SJSA1 (cell line): ENCODE measurements at regions not wholly inside any gene's neighbourhood (a gene's known extent, or its start where the extent isn't known, plus 50 kb on each side); places are given as distances from the start of the nearest gene placed in this dataset.
A peak's percentile ranks its signal among the peaks of the same experiment; 100 is the strongest.

ENCODE experiments used
- DNase-seq, 2 experiments: peaks; one replicate each; pipeline ENCODE4 v3.0.0-alpha.2; 2015 to 2020; ENCODE audit warnings: low spot score in 2 of 2, low read depth in 1 of 2
- H3K27ac ChIP-seq: fragments of 250-450 bp; sonication (Bioruptor Pico); 2 replicates; pipeline ENCODE4 v1.5.1; 2020; ENCODE audit warnings: mild to moderate bottlenecking, moderate library complexity
- H3K27me3 ChIP-seq: fragments of 250-450 bp; sonication (Bioruptor Pico); replicated peaks from 2 replicates; pipeline ENCODE4 v1.5.1; 2020; ENCODE audit warnings: mild to moderate bottlenecking, moderate library complexity
- H3K36me3 ChIP-seq: fragments of 250-450 bp; sonication (Bioruptor Pico); 2 replicates; pipeline ENCODE4 v1.5.1; 2020; ENCODE audit warnings: mild to moderate bottlenecking
- H3K4me1 ChIP-seq: fragments of 250-450 bp; sonication (Bioruptor Pico); replicated peaks from 2 replicates; pipeline ENCODE4 v1.6.1; 2021; ENCODE audit warnings: mild to moderate bottlenecking
- H3K4me3 ChIP-seq: fragments of 250-450 bp; sonication (Bioruptor Pico); 2 replicates; pipeline ENCODE4 v1.5.1; 2020; ENCODE audit warnings: mild to moderate bottlenecking
- H3K9me3 ChIP-seq: fragments of 250-450 bp; sonication (Bioruptor Pico); replicated peaks from 2 replicates; pipeline ENCODE4 v1.5.1; 2020; ENCODE audit warnings: mild to moderate bottlenecking

DNA sequence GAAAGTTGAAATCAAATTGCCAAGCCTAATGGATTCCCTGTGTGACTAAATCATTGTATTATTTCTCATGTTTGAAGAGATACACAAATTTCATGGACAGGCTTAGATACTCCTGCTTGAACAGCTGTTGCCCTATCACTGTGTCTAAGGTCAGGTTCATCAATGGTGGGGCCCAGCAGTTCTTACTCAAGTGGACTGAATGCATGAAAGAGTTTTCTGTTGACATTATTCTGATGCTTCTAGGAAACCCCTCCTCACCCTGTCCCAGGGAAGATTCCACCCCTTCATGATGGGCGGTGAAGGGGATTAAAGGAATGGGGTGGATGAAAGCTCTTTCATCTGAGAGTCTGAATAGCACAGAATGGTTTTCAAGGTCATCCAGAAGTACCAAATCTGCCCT, 148.8 kb downstream of the INO80D start:
- H3K36me3 ChIP-seq, result no peaks in the 10 kb centered on the region
- no peaks in the 10 kb centered on the region for H3K4me1 ChIP-seq
- no peak overlapping the region for H3K27ac ChIP-seq
- DNase-seq, result no peak
- no peak overlapping the region for H3K4me3 ChIP-seq
- no peaks in the 10 kb centered on the region for H3K9me3 ChIP-seq
- no peaks in the 10 kb centered on the region for H3K27me3 ChIP-seq

DNA sequence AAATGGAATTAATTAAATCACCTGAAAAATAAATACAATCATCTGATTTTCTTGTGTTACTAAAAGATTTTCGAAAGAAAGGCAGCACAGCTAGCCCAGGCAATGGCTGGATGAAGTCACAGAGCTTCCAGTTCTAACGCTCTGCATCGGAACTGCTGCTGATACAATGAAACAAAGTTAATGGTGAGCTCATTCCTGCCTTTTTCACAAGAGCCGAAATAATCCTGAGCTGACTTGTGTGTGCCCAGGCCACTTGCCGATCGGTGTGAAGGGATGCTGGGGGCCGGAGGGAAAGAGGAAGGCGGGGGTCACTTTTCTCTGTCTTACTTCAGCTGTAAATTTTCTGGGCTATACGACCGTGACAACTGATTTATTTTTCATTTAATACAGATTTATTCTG, 149.5 kb downstream of the INO80D start:
- Histone ChIP-seq H3K27me3 (no peaks in the 10 kb centered on the region), H3K4me3 (no peak overlapping the region), H3K4me1 (no peaks in the 10 kb centered on the region), H3K27ac (no peak overlapping the region), H3K9me3 (no peaks in the 10 kb centered on the region), H3K36me3 (no peaks in the 10 kb centered on the region)
- DNase-seq, result no peak

DNA sequence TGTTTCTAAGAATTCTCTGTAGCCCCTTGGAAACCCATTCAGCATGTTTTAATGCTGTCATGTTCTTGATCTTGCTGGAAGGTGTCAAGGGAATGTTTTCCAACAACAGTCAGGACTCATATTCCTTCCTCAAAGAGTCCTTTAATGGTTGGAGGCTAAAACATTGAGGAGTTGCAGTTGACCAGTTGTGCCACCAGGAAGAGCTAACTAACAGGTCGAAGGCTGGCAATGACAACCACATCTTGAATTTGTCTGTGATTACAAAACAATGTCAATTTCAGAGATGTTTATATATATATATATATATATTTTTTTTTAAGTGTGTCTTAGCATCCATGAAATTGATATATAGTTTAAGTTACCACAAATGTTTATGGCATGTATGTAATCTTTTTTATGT, 151.5 kb downstream of the INO80D start:
- Histone ChIP-seq H3K36me3 (no peaks in the 10 kb centered on the region), H3K27me3 (no peaks in the 10 kb centered on the region), H3K4me3 (no peak overlapping the region), H3K27ac (no peak overlapping the region), H3K4me1 (no peaks in the 10 kb centered on the region), H3K9me3 (no peaks in the 10 kb centered on the region)
- DNase-seq, result no peak

DNA sequence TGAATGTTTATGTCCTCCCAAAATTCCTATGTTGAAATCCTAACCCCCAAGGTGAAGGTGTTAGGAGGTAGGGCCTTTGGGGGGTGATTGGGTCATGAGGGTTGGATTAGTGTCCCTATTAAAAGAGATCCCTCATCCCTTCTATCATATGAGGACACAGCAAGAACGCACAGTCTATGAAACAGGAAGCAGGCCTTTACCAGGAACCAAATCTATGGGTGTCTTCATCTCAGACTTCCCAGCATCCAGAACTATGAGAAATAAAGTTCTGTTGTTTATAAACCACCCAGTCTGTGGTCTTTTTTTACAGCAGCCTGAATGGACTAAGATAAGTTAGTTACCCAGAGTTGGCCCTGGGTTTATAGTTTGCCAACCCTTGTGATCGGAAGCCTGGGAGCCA, 153.1 kb downstream of the INO80D start:
- DNase-seq, result no peak
- no peak overlapping the region for H3K4me3 ChIP-seq
- H3K36me3 ChIP-seq, result no peaks in the 10 kb centered on the region
- no peaks in the 10 kb centered on the region for H3K9me3 ChIP-seq
- no peak overlapping the region for H3K27ac ChIP-seq
- H3K4me1 ChIP-seq, result no peaks in the 10 kb centered on the region
- no peaks in the 10 kb centered on the region; the same call in 1 of the 2 replicates for H3K27me3 ChIP-seq

DNA sequence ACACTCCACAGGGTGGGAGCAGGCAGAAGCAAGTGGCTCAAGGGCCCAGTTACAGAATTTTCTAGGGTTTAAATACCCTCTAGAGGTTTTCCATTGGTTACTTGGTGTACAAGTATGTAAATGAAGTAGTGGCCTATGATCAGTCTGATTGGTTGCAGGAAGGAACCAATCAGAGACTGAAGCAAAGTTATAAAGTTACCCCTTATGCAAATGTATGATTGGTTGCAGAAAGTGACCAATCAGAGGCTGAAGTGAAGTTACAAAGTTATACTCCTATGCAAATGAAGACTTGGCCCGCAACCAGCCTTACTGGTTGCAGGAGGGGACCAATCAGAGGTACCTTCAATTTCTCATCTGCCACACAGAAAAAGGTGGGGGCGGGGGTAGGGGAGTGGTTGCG, 154.6 kb downstream of the INO80D start:
- H3K27ac ChIP-seq, result no peak overlapping the region
- no peak for DNase-seq
- H3K4me3 ChIP-seq, result no peak overlapping the region
- H3K36me3 ChIP-seq, result no peaks in the 10 kb centered on the region
- H3K9me3 ChIP-seq, result no peaks in the 10 kb centered on the region
- H3K27me3 ChIP-seq, result peaks cover 7% of the 10 kb centered on the region
- H3K4me1 ChIP-seq, result no peaks in the 10 kb centered on the region

DNA sequence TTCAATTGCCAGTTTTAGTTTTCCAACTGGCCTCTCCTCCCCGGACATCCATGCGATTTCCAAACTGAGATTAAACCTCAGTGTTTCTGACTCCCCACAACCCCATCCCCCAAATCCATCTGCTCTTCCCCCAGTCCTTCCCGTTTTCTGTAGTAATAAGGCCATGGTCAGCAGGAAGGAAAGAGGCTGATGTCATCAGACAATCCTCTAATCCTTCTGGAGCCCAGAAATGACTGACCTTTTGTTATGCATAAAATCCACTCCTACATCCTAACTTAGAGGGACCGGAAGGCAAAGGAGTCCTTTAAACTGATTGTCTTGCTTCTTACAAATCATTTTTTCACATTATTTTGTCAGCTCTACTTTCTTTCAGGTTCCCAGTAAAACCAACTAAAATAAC, 155.8 kb downstream of the INO80D start:
- no peak overlapping the region for H3K4me3 ChIP-seq
- no peak for DNase-seq
- peaks cover 7% of the 10 kb centered on the region for H3K4me1 ChIP-seq
- H3K27ac ChIP-seq, result no peak overlapping the region
- H3K9me3 ChIP-seq, result no peaks in the 10 kb centered on the region
- H3K27me3 ChIP-seq, result peaks cover 13% of the 10 kb centered on the region
- no peaks in the 10 kb centered on the region for H3K36me3 ChIP-seq

DNA sequence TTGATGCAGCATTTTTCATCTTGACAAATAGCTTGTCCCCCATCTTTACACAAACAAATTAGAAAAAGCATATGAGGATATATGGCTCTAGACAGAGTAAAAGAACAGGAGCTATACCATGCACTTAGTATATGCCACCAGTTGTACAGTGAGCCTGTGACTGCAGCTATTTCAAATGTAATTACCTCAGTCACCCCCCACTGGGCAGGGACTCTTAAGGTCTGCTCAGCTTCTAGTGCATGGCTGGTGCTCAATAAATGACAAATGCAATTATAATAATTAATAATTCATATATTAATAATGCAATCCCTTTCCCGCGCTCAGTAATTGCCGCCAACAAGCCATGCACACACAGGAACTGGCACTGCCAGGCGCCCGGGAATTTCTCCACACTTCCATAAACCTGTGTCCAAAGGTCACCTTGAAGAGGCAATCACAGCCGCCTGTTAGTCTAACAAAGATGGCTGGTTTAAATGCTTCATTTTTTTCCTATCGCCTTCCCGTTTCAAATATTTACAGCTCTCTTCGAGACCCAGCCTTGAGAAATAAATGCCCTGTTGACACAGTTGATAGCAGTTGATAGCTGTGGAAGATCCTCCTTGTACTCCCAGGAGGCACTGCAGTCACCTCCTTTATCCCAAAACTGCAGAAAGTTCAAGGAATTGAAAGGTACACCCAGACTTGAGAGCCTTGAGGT, 156.6 kb downstream of the INO80D start:
- DNase-seq, result no peak
- Histone ChIP-seq H3K27me3 (peaks cover 13% of the 10 kb centered on the region), H3K4me1 (peaks cover 7% of the 10 kb centered on the region), H3K9me3 (no peaks in the 10 kb centered on the region), H3K36me3 (no peaks in the 10 kb centered on the region), H3K4me3 (no peak overlapping the region), H3K27ac (no peak overlapping the region)

DNA sequence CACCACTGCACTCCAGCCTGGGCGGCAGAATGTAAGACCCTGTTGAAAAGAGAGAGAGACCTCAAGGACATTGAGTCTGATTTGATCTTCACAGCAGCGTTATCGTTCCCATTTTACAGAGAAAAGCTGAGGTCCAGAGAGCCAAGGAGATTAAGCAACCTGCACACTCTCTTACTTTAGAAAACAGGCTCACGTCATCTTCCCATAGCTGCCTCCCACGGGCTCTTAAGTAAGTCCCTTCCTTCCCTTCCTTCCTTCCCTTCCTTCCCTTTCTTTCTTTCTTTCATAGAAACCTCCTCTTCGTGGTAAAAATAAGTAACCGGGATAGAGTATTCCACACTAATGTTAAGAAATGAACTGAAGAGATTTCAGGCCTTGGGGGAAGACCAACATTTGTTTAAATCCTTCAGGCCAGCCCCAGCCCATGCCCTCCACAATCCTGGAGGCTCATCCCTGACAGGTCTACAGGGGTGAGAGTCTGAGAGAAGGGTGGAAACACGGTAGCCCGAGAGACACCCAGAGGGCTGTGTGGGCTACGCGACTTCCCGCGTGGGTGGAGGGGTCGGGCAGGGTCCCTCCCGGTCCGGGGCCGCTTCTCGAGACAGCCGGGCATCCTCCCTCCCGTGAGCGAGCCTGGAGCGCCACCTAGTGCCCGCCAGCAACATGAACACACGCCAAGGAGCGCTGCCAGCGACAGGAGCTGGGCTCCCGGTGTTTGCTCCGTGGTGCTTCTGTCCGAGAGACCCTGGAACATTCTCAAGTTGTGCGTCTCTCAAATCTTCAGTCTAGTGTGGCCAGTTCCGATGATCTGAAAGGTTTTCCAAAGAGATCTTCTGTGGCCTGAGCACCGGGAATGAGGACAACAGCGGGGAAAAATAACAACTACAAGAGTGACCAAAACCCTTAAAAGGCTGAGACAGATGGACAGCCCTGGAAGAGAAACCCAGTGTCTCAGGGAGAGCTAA, 160.3 kb downstream of the INO80D start:
- Histone ChIP-seq H3K36me3 (no peaks in the 10 kb centered on the region), H3K27ac (no peak overlapping the region), H3K9me3 (no peaks in the 10 kb centered on the region), H3K4me1 (peaks cover 7% of the 10 kb centered on the region), H3K4me3 (no peak overlapping the region), H3K27me3 (peaks cover 13% of the 10 kb centered on the region)
- peak; percentile 67 to 74 for DNase-seq

DNA sequence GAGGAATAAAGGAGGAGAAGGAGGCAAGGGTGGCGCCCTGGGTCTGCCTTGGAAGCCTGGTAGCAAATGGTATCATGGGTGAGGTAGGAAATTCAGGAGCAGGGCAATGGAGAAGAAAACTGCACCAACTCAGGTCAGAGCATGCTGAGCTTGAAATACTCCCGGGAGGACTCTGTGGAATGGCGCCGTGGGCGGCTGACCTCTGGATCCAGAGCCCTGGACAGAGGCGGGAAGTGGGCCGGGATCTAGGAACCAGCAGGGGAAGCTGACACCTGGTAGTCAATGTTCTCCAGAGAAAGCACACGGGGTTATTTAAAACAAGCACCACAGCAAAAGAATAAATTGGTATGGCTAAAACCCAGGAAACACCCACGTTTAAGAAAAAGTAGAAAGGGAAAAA, 161.3 kb downstream of the INO80D start:
- Histone ChIP-seq H3K9me3 (no peaks in the 10 kb centered on the region), H3K27me3 (peaks cover 13% of the 10 kb centered on the region)
- no peak for DNase-seq

DNA sequence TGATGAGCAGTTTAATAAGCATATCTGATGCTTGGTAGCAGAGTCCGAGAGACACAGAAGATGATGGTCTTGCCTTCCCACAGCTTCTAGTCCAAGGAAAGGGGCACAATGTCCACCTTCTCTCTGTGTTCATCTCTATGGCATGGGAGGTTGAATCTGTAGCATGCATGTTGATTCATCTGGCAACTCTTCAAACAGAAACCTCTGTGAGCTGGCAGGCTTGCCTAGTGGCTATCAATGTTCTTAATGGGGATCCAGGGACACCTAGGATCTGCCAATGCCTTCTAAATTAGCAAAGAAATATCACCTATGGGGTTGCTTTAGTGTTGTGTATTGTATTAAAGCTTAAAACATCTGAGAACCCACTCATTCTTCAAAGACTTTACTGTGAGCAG, 170.8 kb downstream of the INO80D start:
- no peaks in the 10 kb centered on the region for H3K4me1 ChIP-seq
- no peaks in the 10 kb centered on the region for H3K36me3 ChIP-seq
- no peak overlapping the region for H3K4me3 ChIP-seq
- no peak overlapping the region for H3K27ac ChIP-seq
- DNase-seq, result no peak
- no peaks in the 10 kb centered on the region for H3K9me3 ChIP-seq
- H3K27me3 ChIP-seq, result 0 out of 2 replicates have a peak, but pooled peaks cover 4% of the 10 kb centered on the region

More for the DNA sequence above, 161.3 kb downstream of the INO80D start:
- peaks cover 7% of the 10 kb centered on the region for H3K4me1 ChIP-seq
- no peak overlapping the region for H3K27ac ChIP-seq
- no peak overlapping the region for H3K4me3 ChIP-seq
- no peaks in the 10 kb centered on the region for H3K36me3 ChIP-seq

DNA sequence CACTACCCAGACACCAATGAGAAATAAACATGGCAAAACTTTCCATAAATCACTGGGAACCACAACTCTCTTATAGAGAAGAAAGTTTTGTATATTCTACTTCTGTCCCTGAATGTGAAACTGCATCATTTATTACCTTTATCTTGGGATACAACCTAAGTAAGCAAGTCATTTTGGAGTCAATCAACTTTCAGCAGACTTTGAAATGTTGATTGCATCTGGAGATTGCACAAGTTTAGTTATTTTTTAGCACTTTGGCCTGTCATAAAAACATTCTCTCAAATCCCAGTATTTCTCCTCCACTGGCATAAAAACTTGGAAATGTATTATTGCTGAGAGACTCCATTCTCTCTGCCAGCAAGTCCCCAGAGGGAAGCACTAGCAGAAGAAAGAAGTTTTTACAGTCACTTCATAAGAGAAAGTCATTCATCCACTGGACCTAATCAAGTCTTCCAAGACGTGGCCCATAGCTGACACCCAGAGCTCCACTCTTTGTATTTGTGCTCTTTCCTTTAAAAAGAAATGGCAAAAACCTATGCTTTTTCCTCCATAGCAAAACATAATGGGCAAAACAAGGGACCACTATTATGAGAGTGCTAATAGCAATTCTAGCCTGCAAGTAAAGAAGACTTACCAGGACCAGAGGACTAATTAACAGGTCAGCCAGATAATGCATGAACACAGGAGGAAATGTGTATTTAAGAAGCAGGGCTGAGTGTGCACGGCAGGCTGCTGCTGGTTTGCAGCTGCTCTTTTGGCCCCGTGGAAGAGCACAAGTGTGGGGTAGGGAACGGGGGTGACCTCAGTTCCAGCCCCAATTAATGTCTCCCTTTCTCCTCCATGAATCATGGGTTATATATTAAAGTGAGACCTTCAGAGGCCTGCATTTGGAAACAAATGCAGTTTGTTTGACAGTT, 171.5 kb downstream of the INO80D start:
- Histone ChIP-seq H3K9me3 (no peaks in the 10 kb centered on the region), H3K4me1 (no peaks in the 10 kb centered on the region), H3K27me3 (0 out of 2 replicates have a peak, but pooled peaks cover 4% of the 10 kb centered on the region), H3K27ac (no peak overlapping the region), H3K36me3 (no peaks in the 10 kb centered on the region), H3K4me3 (no peak overlapping the region)
- no peak for DNase-seq

DNA sequence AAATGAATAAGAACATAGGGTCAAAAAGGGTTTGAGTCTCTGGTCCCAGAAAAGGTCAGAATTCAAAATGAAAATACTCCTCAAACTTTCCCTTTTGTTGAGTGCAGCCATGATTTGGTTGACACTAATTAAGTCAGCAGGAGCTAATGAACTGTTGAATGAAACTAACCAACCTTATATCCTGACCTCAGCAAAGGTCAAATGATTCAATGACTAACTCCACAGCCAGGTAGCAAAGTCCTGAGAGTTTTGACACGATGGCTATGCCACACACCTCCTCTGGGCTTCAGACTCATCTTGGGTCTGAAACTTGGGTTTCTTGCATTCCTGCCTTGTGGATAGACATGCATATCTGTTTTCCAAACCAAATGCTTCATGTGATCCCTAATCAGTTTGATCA, 172.3 kb downstream of the INO80D start:
- Histone ChIP-seq H3K4me1 (no peaks in the 10 kb centered on the region), H3K27me3 (0 out of 2 replicates have a peak, but pooled peaks cover 4% of the 10 kb centered on the region)

DNA sequence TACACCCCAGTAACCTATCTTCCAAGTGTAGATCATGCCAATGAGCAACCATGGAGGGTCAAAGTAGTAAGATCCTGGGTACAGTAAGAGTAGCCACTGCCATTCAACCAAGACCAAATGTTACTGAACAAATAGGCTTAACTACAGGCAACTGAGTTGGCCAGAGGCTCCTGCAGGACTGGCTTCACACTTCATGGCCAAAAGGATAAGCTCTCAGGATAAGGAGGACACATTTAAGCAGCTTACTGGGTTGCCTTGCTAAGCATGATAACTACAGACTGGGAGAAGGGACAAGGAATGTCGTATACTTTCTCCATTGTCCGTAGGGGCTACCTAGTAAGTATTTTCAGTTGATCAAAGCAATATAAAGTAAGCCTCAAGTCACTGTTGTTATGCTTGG, 174.7 kb downstream of the INO80D start:
- H3K27ac ChIP-seq, result no peak overlapping the region
- DNase-seq, result no peak
- no peaks in the 10 kb centered on the region for H3K27me3 ChIP-seq
- H3K9me3 ChIP-seq, result no peaks in the 10 kb centered on the region
- H3K4me1 ChIP-seq, result no peaks in the 10 kb centered on the region
- H3K36me3 ChIP-seq, result no peaks in the 10 kb centered on the region
- H3K4me3 ChIP-seq, result no peak overlapping the region

More for the DNA sequence above, 172.3 kb downstream of the INO80D start:
- Histone ChIP-seq H3K36me3 (no peaks in the 10 kb centered on the region), H3K4me3 (no peak overlapping the region), H3K27ac (no peak overlapping the region), H3K9me3 (no peaks in the 10 kb centered on the region)
- DNase-seq, result no peak
